HG02970 (cell line): ENCODE measurements at regions not wholly inside any gene's neighbourhood (a gene's known extent, or its start where the extent isn't known, plus 50 kb on each side); places are given as distances from the start of the nearest gene placed in this dataset.

Experiments
- ATAC-seq: cut with Tn5 transposase; IDR thresholded peaks from one replicate; pipeline ENCODE4 v1.9.1; 2021; ENCODE audit warnings: mild to moderate bottlenecking, moderate library complexity, moderate number of reproducible peaks; ENCODE audit not compliant: unreplicated experiment, low FRiP score

DNA sequence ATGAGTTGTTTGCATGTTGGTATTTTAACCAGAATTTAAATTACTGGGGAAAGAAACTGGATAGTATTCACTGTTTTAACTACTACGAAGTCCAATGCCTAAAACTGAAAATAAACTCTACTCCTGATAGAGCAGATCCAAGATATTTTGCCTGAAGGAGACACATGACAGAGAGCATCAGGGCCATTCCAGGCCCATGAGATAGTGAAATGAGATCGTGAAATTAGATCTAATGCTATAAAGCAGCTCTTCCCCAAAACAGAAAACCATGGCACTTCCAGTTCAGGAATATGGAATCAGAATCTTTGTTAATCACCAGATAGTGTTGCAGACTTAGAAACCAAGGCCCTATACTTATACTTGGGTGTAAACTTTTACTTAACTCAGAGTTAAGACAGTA is 124.3 kb upstream of the CACNA2D1 start:
- ATAC-seq: no peak

DNA sequence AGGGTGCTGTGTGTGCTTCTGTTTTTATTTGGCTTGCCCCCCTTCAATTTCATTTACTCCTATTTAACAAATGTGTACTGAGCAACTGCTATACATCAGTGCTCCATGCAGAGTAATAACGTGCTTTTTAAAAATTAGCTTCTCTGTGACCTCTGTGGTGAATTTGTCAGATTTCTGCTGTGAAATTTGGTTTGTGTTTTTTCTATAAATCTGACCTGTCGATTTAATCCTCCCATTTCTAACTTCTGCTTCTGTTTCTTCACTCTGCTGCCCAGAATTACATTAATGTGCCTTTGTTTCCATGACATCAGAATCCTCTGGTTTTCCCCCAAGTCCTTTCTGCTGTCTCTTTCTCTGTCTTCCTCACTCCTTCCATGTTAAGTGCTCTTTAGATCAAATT is 123.8 kb upstream of the CACNA2D1 start:
- no peak for ATAC-seq

DNA sequence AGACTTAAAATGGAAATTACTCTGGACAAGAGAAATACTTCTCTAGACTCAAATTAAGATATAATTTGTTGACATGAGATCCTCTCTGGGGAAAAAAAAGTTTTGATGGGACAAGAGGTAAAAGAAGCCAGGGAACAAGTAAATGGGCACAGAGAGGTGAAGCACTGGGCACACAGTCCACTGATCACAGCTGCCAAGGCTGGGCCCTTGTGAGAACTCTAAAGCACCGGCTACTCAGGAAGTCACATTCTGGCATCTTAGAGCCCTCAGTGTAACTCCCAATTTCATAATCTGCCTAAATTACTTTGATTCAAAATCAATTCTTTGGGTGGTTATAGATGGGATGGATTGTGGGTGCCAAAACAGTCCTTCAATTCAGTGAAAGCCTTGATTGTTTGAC is 123.2 kb upstream of the CACNA2D1 start:
- ATAC-seq: no peak

DNA sequence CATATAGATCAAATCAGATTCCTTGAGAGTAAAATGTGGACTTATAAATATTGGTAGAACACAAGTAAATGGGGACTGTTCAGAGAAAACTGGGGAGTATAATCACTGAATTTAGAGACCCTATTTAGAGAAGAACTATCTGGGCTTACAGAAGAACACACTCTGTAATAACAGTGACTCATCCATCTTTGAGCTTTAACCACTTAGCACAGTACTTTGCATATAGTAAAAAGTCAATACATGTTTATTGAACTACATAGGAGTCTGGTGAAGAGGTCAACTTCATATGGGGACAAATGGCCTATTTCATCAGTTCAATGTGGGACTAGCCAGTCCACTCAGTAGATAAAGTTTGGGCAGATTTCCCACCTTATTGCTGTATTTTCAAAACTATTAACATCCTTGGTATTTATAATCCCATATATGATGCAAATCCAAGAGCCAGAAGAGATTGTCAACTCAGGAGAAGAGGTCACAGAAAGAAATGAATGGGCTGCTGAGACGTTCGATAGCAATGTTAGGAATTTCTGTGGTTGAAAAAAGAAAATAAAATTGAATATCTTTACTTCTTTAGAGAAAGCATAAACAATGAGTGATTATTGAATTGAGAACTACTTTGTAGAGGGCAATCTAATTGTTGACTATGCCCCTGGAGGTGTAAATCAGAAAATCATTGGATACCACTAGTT is 119.3 kb upstream of the CACNA2D1 start:
- no peak for ATAC-seq

DNA sequence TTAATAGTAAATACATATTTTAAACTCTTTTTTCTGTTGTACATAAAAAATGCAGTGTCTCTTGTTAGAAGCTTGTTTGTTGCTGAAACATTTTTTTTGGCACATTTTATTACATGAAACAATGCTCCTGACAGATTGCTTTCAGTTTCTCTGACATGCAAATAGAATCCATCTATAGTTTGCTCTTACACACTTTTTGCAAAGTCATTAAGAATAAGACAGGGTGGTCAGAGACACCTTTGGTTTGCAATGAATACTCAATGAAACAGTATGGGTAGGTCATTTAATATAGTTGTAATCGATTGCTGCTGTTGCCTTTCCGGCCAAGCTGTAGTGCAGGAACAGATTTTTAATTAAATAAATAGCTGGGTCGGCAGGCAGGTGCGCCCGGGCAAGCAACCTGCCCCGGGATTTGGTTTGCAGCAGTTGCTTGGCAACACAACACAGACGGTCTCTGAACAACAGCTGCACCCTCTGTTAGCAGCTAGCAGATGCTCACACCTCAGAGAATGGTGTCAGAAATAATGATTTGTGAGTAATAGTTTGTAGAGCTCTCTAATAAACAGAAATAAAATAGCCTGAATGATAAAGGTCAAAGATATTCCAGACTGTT is 115.7 kb upstream of the CACNA2D1 start:
- peak; percentile 73 for ATAC-seq

DNA sequence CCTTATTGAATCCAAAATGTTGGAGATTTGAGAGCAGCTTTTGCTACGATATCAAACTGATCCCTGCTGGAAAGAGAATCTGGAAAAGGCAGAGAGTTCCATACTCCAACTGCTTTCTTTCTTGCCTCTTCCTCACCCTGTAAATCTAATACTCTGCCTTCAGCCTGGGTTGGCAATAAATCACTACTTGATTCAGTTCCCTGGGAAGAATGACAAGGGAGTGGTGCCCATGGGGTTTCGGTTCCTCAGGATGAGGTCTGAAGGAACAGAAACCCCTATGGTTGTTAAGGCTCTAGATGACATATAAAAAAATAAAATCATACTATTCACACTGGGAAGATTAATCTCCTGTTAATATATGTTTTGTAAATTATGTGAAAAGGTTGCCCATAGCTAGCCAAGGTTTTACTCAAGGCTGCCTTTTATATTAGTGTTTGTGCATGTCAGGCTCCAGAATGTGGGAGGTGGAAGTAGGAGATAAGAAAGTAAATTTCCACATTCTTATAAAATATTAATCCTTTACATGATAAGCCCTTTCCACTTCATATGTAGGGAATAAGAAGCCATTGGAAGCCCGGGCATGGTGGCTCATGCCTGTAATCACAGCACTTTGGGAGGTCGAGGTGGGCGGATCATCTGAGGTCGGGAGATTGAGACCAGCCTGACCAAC is 106.2 kb upstream of the CACNA2D1 start:
- no peak for ATAC-seq

DNA sequence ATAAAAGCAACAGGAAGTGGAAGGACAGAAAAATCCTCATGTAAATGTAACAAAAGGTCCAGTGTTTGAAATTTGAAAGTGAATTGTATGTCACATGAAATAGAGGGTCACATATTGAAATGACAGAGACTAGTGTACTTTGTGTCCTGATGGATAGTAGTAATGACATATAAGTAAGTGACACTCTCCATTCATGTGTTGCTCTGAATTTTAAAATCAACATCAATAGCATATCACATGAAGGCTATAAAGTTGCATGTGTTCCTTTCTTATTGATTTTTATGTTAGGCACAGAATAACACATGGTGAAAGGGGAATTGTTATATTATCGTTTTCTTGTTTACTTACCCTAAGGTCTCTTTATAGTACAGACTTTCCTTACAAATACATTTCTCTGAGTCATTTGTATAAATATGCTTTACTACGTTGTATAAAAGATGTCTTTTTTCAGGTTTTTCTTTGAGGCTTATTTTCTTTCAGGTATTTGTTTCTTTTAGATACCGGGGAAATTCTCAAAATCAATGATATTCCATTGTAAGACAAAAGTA is 104.6 kb upstream of the CACNA2D1 start:
- no peak for ATAC-seq

DNA sequence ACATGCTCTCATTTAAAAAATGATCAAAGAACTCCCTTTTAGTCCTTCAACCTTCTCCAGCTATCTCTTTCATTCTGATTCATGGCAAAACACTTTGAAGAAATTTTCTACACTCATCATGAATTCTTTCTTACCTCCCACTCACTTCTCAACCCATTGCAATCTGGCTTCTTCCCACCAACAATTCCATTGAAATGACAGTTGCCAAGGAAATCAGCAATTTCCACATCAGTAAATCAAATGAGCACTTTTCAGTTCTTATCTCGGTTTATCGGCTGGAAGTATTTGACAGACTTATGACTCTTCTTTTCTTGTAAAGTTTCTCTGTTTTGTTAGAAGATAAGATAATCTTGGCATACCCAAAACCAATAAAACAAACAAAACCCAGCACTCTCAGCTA is 99.1 kb upstream of the CACNA2D1 start:
- no peak for ATAC-seq

DNA sequence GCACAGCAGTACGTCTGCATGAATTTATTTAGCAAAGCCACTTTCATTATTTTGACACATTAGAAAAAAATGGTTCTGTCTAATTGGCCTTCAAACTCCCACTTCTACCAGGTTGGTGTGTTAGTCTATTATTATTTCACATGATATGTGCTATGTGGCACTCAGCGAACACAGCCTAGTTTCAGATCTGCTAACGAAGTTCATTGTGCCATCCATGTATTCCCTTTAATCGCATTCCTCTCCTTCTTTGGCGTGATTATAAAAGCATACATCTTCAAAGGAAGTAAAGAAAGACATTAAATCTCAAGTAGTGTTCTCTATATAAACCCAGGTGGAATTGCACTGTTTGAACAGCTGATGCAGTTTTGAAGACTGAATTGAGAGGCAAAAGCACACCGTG is 96.4 kb upstream of the CACNA2D1 start:
- no peak for ATAC-seq

DNA sequence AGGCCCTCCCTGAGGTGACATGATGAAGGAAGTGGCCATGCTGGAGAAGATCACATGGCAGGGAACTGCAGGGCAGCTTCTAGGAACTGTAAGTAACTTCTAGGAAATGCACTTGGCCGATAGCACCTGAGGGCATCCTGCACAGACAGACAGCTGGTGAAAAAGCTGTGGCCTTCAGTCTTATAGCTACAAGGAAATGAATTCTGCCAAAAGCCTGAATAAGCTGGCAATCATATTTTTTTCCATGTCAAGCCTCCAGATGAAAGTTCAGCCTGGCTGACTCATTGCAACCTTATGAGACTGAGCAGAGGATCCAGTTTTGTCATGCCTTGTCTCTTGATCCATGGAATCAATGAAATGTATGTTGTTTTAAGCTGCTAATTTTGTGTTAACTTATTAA is 91.1 kb upstream of the CACNA2D1 start:
- ATAC-seq: no peak

DNA sequence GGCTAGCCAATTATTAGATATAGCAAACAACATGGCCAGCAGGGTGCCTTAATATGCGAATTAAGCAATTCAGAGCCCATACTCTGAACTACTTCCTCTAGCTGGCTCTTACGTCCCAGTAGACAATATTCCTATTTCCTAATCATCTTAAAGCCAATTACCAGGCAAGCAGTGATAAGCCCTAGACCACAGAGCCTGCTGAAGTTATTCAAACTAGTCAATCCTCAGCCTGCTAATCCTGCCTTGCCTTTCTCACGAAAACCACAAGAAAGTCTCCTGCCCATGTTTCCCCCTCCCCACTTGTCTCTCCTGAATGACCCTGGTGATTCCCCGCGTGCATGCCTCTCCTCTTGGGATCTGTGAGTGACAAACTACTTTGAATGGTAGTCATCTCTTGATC is 86.8 kb upstream of the CACNA2D1 start:
- no peak for ATAC-seq

DNA sequence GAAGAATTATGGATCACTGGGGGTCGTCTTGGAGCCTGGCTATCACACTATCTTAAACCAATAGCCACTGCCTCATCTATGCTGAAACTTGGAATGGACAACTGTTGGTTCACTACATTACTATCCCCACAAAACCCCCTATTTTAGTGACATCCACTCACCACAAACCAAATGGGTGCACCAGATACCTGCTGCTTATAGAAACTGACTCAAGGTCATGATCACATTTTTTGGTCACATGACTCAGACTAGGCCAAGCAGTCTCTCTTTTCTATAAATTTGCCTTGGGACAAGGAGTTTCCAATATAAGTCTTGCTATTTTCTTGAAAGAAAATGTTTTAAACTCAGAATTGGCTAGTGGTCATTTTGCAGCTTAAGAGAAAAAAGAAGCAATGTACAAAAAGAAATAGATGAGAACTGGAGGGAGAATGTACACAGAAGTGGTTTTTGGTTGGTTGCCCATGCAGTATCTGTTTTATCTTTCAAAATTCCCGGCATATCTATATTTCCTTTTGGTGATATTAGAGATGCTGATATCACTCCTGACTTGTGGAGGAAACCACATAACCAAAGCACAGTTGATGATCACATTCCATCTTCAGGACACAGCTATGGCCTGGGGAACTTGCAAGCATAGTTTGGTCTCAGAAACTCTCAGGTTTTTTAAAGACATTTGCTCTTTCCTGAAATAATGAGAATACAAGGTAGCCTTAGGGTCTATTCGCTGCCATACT is 85.2 kb upstream of the CACNA2D1 start:
- ATAC-seq: no peak

DNA sequence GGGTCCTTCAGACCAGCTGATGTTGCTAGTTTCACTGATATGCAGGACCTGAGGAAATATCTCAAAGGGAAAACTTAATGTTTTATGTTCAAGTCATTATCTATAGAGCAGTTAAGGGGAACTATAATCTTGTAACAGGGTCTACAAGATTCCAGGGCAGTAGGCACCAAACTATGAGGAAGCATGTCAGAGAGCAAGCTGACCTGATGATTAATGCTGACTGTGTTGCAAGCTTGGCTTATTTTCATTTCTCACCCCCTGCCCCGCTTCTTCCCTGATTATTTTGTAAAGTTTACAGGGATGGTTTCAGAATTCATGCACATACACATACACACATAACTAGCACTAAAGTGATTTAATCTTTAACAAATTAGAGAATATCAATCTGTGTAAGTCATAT is 84.3 kb upstream of the CACNA2D1 start:
- no peak for ATAC-seq

DNA sequence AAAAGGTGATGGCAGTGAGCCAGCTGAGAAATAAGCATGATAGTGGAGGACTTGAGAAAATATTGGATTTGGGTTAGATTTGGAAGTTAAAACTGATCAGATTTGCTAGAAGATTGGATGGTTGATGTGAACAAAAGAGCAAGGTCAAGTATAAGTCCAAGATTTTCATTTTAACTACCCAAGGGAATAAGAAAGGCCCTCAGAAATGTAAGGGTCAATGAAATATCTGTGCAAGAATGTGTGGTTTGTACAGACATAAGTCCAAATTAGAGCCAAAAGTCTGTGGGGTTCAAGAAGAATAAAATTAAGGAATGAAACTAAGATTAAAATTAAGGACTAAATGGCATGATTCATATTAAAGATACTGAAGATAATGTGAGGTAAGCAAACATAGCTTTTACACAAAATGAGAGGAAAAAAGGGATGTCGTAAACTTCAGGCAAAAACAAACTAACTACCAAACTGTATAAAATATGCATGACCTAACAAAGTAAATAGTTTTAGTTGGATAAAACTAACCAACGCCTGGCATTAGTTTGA is 78.4 kb upstream of the CACNA2D1 start:
- ATAC-seq: no peak

DNA sequence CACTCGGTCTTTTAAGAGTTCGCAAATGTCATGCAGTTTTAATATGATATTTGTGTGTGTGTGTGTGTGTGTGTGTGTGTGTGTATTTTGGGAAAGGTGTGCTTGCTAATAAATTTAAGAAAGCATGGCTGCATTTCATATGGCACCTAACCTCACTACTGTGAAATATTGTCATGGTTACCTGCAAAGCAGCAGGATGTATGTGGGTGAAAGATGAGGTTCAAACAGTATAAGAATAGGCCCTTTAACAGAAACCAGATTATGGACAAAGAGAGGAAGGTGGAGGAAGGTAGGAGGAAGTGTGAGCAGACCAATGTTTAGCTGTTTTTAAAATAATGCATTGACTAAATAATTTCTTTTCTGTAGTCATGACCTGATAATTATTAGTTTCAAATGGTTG is 73.5 kb upstream of the CACNA2D1 start:
- no peak for ATAC-seq

DNA sequence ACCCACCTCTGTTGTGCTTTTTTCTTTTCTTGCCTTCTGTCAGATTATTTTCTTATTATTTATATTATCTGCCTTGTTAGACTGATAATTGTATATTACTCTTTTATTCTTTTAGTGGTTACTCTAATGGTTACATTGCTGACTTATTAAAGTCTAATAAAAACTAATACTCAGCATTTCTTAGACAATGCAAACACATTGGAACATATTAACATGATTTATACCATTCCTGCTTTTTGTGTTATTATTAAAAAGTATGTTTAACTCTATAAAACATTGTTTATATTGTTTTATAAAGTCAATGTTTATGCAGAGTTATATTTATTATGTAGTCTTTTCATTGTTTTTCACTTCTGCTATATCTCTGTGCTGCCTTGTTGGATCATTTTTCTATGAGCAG is 68.0 kb upstream of the CACNA2D1 start:
- no peak for ATAC-seq

DNA sequence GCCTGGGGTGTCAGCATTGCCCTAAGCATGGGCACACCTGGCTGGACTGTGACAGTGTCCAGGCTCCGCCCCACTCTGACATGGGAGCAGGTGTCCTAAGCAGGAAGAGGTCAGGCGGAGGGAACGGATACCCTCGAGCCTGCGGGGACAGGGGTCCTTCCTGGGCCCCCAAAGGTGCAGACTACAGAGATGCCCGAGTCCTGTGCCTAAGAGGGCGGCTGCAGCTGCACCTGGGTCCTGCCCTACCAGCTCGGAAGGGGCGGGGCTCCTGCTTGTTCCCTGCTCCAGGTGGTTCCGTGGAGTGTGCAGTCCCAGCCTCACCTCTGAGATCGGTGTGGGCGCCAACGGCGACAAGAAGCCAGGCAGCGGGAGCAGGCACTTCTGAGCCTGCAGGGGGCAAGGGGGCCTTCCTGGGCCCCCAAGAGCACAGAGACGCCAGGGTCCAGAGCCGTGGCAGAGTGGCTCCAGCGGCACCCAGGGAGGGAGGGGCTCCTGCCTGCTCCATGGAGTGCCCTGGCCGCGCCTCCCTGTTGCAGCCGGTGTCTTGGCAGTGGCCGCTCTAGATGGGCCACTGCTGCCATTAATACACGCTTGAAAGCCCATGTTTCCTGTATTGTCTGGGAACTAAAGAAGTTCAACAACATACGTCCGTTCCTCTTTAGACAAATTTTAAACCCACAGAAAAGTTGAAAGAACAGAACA is 64.5 kb upstream of the CACNA2D1 start:
- ATAC-seq: no peak

DNA sequence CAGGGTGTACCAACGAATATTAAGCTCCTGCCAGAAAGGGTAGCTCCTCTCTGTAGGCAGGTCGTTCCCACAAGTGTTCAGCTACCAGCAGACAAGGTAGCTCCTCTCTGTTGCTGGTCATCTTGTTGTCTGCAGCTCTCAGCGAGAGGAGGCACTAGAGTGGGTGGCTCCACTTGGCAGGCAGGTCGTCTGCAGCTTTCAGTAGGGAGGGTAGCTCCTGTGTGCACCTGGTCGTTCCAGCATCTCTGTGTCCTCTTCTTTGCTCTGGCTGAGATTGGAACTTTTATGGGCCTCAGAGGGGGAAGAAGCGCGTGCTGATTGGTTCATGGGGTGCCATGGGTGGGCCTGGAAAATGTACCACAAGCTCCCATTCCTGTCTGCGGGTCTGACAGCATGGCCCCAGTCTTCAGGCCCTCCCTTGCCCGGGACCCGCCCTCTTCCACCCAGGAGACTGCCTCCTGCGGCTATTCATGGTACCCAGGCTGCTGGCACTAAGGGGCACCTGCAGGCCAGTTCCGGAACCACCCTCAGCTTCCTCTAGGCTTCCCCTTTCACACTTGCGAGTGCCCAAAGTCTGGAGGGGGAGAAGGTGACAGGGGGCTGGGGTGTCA is 63.9 kb upstream of the CACNA2D1 start:
- ATAC-seq: no peak

DNA sequence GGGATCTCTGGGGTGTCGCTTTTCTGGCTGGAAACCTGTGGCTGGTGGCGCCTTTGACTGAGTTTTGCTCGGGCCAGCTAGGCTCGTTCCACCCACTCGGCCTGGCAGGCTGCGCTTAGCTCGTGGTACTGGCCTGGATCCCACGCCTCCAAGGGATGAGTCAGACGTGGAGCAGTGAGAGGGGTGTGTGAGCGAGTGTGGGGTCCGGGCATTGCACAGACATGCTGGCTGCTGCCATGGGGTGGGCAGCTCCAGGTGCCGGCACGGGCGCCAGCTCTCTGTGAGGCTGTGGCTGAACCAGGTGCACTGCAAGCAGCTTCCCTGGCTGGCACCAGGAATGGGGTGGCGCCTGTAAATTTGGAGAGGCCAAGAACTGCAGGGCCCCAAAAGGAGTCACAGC is 63.1 kb upstream of the CACNA2D1 start:
- ATAC-seq: no peak

DNA sequence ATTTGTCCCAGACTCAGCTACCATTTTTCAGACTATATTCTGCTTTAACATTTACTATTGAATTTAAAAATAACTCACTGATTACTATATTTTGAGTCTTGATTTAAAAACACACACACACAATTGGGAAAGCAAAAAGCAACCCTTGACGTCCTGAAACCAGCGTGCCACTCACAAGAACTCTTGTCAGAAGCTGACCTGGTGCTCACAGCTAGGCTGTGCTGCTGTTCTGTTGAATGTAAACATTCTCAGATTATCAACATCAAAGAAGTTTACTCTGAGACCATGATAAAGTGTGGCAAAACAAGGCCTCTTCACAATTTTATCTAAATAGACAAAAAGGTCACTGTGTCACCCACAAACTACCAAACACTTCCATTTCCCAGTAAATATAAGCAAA is 62.6 kb upstream of the CACNA2D1 start:
- no peak for ATAC-seq
